GM23338 (cell line): ENCODE measurements at regions not wholly inside any gene's neighbourhood (a gene's known extent, or its start where the extent isn't known, plus 50 kb on each side); places are given as distances from the start of the nearest gene placed in this dataset.

Source experiments
- ATAC-seq: fragments of 200-7000 bp; cut with Tn5 transposase; 3 replicates; pipeline ENCODE4 v1.9.1; 2020
- DNase-seq: peaks from one replicate; pipeline ENCODE4 v3.0.0-alpha.2; 2015; ENCODE audit warnings: low spot score
- H2AFZ ChIP-seq: fragments of 200-600 bp; sonication (generic); 2 replicates; pipeline ENCODE4 v1.8.0; 2016; ENCODE audit warnings: antibody characterized with exemption, mild to moderate bottlenecking, moderate library complexity
- H3F3A ChIP-seq: fragments of 200-600 bp; sonication (generic); replicated peaks from 2 replicates; pipeline ENCODE4 v1.8.0; 2017; ENCODE audit warnings: antibody characterized with exemption, mixed run types, low read depth
- H3K27ac ChIP-seq: fragments of 200-600 bp; sonication (generic); 2 replicates; pipeline ENCODE4 v1.6.1; 2016; ENCODE audit warnings: low read depth
- H3K27me3 ChIP-seq: fragments of 200-600 bp; sonication (generic); 2 replicates; pipeline ENCODE4 v1.8.0; 2016; ENCODE audit warnings: mild to moderate bottlenecking, mixed run types, moderate library complexity; ENCODE audit not compliant: insufficient read depth
- H3K36me3 ChIP-seq: fragments of 200-600 bp; sonication (generic); 2 replicates; pipeline ENCODE4 v1.8.0; 2016; ENCODE audit warnings: mild to moderate bottlenecking; ENCODE audit not compliant: insufficient read depth
- H3K4me1 ChIP-seq: fragments of 200-600 bp; sonication (generic); 2 replicates; pipeline ENCODE4 v1.8.0; 2016; ENCODE audit warnings: mild to moderate bottlenecking, moderate library complexity; ENCODE audit not compliant: insufficient read depth
- H3K4me2 ChIP-seq: fragments of 200-600 bp; sonication (generic); 2 replicates; pipeline ENCODE4 v1.7.1; 2017; ENCODE audit warnings: mixed run types
- H3K4me3 ChIP-seq: fragments of 200-600 bp; sonication (generic); 2 replicates; pipeline ENCODE4 v1.6.1; 2016; ENCODE audit warnings: mixed run types
- H3K79me2 ChIP-seq: fragments of 200-600 bp; sonication (generic); replicated peaks from 2 replicates; pipeline ENCODE4 v1.8.0; 2017; ENCODE audit warnings: mild to moderate bottlenecking; ENCODE audit not compliant: insufficient read depth
- H3K9me2 ChIP-seq: fragments of 200-600 bp; sonication (generic); 2 replicates; pipeline ENCODE4 v1.8.0; 2017; ENCODE audit not compliant: insufficient read depth
- H4K20me1 ChIP-seq: fragments of 200-600 bp; sonication (generic); replicated peaks from 2 replicates; pipeline ENCODE4 v1.8.0; 2017; ENCODE audit warnings: mild to moderate bottlenecking; ENCODE audit not compliant: insufficient read depth
- H3K27ac Mint-ChIP-seq: 2 replicates; pipeline ENCODE4 v1.8.0; 2020; ENCODE audit warnings: inconsistent platforms, mild to moderate bottlenecking, moderate library complexity, mixed read lengths
- H3K27me3 Mint-ChIP-seq: 3 replicates; pipeline ENCODE4 v1.8.0; 2022; ENCODE audit warnings: low read depth, mild to moderate bottlenecking, moderate library complexity, mixed read lengths, inconsistent platforms; ENCODE audit not compliant: insufficient read depth, poor library complexity
- H3K36me3 Mint-ChIP-seq: 3 replicates; pipeline ENCODE4 v1.8.0; 2021; ENCODE audit warnings: low read depth, mild to moderate bottlenecking, inconsistent platforms, moderate library complexity, mixed read lengths
- H3K4me1 Mint-ChIP-seq: 3 replicates; pipeline ENCODE4 v1.8.0; 2020; ENCODE audit warnings: mild to moderate bottlenecking, inconsistent platforms, mixed read lengths
- H3K4me3 Mint-ChIP-seq: 3 replicates; pipeline ENCODE4 v1.8.0; 2021; ENCODE audit warnings: moderate library complexity, mild to moderate bottlenecking, inconsistent platforms, mixed read lengths
- H3K9me3 Mint-ChIP-seq: 3 replicates; pipeline ENCODE4 v1.8.0; 2020; ENCODE audit warnings: moderate library complexity, mild to moderate bottlenecking, inconsistent platforms, mixed read lengths
- CREB1 ChIP-seq: fragments of 250-450 bp; sonication (Bioruptor Pico); IDR thresholded peaks from 2 replicates; pipeline ENCODE4 v1.5.0; 2020; ENCODE audit warnings: low read depth, mild to moderate bottlenecking, moderate library complexity
- CTCF ChIP-seq, 2 experiments: fragments of 200-600 bp in 1 of 2; sonication (generic) in 1 of 2; conservative IDR thresholded peaks; 2 replicates each; pipeline versions ENCODE4 v1.5.1 to v1.6.1; 2016 to 2017; ENCODE audit warnings: antibody characterized with exemption in 2 of 2, low read depth in 2 of 2, mild to moderate bottlenecking in 2 of 2, moderate library complexity in 1 of 2
- ETS1 ChIP-seq: IDR thresholded peaks from 2 replicates; pipeline ENCODE4 v1.6.1; 2016; ENCODE audit warnings: antibody characterized with exemption
- EZH2 ChIP-seq: fragments of 200-600 bp; sonication (generic); IDR thresholded peaks from one replicate; pipeline ENCODE4 v1.8.0; 2017; ENCODE audit warnings: antibody characterized with exemption, mild to moderate bottlenecking, low read depth; ENCODE audit not compliant: unreplicated experiment
- NANOG ChIP-seq: IDR thresholded peaks from 2 replicates; pipeline ENCODE4 v1.6.1; 2016; ENCODE audit warnings: antibody characterized with exemption, borderline replicate concordance
- POLR2AphosphoS5 ChIP-seq: IDR thresholded peaks from 2 replicates; pipeline ENCODE4 v1.6.1; 2016; ENCODE audit warnings: antibody characterized with exemption, low read depth
- REST ChIP-seq: IDR thresholded peaks from one replicate; pipeline ENCODE4 v1.6.1; 2018; ENCODE audit warnings: antibody characterized with exemption; ENCODE audit not compliant: unreplicated experiment
- ZNF114 ChIP-seq: fragments of 250-450 bp; sonication (Bioruptor Pico); IDR thresholded peaks from 2 replicates; pipeline ENCODE4 v1.5.0; 2020; ENCODE audit warnings: mild to moderate bottlenecking, moderate library complexity
- ZNF331 ChIP-seq: fragments of 250-450 bp; sonication (Bioruptor Pico); IDR thresholded peaks from 2 replicates; pipeline ENCODE4 v1.5.0; 2020; ENCODE audit warnings: low read depth, mild to moderate bottlenecking, moderate library complexity
- TF ChIP-seq, protein P1 (sequence below): fragments of 250-450 bp; sonication (Bioruptor Pico); IDR thresholded peaks from 2 replicates; pipeline ENCODE4 v1.5.0; 2020; ENCODE audit warnings: mild to moderate bottlenecking, moderate library complexity

DNA sequence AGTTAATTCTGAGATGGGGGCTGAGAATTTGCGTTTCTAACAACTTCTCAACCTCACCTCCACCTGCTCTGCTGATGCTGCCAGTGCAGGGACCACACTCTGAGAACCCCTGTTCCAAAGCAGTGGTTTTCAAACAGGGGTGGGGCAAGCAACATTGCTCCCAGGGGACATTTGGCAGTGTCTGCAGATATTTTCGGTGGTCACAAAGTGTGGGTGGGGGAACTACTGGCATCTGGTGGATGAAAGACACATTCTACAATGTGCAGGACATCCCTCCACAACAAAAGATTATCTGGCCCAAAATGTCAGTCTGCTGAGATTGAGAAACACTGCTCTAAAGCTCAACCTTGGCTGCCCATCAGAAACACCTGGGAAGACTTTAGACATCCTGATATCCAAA lies 188.7 kb upstream of the SATB2 start:
- no peak overlapping the region for H3K4me3 ChIP-seq
- no peak overlapping the region for H3K27ac ChIP-seq
- Mint-ChIP-seq H3K36me3 (no peaks in the 10 kb centered on the region; the same call in 2 of the 3 replicates), H3K27me3 (no peaks in the 10 kb centered on the region), H3K27ac (no peak overlapping the region), H3K9me3 (peaks cover 4% of the 10 kb centered on the region; the same call in 1 of the 3 replicates), H3K4me1 (no peaks in the 10 kb centered on the region), H3K4me3 (no peak overlapping the region)
- no peaks in the 10 kb centered on the region for H3K4me1 ChIP-seq
- no peaks in the 10 kb centered on the region for H3K79me2 ChIP-seq
- ATAC-seq: no peak
- H4K20me1 ChIP-seq: no peaks in the 10 kb centered on the region
- no peaks in the 10 kb centered on the region for H3K9me2 ChIP-seq
- no peak for TF ChIP-seq EZH2
- no peak for TF ChIP-seq ZNF331
- TF ChIP-seq NANOG: no peak
- H3K4me2 ChIP-seq: no peak overlapping the region
- H2AFZ ChIP-seq: no peak overlapping the region
- DNase-seq: no peak
- H3K27me3 ChIP-seq: no peaks in the 10 kb centered on the region
- H3K36me3 ChIP-seq: no peaks in the 10 kb centered on the region
- no peaks in the 10 kb centered on the region for H3F3A ChIP-seq

- H4K20me1 ChIP-seq: no peaks in the 10 kb centered on the region
- 0 out of 2 replicates have a peak, but pooled peaks cover under 1% of the 10 kb centered on the region for H3K9me2 ChIP-seq
- DNase-seq: no peak
- H3K27ac ChIP-seq: no peak overlapping the region
- H3K4me3 Mint-ChIP-seq: no peak overlapping the region
- H3K79me2 ChIP-seq: no peaks in the 10 kb centered on the region
- H3K27me3 ChIP-seq: no peaks in the 10 kb centered on the region
- H3K27me3 Mint-ChIP-seq: peaks cover 2% of the 10 kb centered on the region
- ATAC-seq: no peak
- H3K36me3 Mint-ChIP-seq: no peaks in the 10 kb centered on the region
- no peak overlapping the region for H3K27ac Mint-ChIP-seq
- H3F3A ChIP-seq: no peaks in the 10 kb centered on the region
- H3K4me3 ChIP-seq: no peak overlapping the region
- no peaks in the 10 kb centered on the region for H3K36me3 ChIP-seq
- no peak overlapping the region for H3K4me2 ChIP-seq
- no peak overlapping the region for H2AFZ ChIP-seq
- H3K4me1 ChIP-seq: 0 out of 2 replicates have a peak, but pooled peaks cover 6% of the 10 kb centered on the region
- H3K9me3 Mint-ChIP-seq: no peaks in the 10 kb centered on the region
- peaks cover 20% of the 10 kb centered on the region for H3K4me1 Mint-ChIP-seq
- TF ChIP-seq POLR2AphosphoS5: no peak
- TF ChIP-seq NANOG: no peak
- no peak for TF ChIP-seq REST
- TF ChIP-seq ZNF331: no peak
- no peak for TF ChIP-seq ZNF114 (CRISPR knock-in tag)
- TF ChIP-seq ETS1: no peak
- no peak for TF ChIP-seq EZH2
- TF ChIP-seq, protein P1, sequence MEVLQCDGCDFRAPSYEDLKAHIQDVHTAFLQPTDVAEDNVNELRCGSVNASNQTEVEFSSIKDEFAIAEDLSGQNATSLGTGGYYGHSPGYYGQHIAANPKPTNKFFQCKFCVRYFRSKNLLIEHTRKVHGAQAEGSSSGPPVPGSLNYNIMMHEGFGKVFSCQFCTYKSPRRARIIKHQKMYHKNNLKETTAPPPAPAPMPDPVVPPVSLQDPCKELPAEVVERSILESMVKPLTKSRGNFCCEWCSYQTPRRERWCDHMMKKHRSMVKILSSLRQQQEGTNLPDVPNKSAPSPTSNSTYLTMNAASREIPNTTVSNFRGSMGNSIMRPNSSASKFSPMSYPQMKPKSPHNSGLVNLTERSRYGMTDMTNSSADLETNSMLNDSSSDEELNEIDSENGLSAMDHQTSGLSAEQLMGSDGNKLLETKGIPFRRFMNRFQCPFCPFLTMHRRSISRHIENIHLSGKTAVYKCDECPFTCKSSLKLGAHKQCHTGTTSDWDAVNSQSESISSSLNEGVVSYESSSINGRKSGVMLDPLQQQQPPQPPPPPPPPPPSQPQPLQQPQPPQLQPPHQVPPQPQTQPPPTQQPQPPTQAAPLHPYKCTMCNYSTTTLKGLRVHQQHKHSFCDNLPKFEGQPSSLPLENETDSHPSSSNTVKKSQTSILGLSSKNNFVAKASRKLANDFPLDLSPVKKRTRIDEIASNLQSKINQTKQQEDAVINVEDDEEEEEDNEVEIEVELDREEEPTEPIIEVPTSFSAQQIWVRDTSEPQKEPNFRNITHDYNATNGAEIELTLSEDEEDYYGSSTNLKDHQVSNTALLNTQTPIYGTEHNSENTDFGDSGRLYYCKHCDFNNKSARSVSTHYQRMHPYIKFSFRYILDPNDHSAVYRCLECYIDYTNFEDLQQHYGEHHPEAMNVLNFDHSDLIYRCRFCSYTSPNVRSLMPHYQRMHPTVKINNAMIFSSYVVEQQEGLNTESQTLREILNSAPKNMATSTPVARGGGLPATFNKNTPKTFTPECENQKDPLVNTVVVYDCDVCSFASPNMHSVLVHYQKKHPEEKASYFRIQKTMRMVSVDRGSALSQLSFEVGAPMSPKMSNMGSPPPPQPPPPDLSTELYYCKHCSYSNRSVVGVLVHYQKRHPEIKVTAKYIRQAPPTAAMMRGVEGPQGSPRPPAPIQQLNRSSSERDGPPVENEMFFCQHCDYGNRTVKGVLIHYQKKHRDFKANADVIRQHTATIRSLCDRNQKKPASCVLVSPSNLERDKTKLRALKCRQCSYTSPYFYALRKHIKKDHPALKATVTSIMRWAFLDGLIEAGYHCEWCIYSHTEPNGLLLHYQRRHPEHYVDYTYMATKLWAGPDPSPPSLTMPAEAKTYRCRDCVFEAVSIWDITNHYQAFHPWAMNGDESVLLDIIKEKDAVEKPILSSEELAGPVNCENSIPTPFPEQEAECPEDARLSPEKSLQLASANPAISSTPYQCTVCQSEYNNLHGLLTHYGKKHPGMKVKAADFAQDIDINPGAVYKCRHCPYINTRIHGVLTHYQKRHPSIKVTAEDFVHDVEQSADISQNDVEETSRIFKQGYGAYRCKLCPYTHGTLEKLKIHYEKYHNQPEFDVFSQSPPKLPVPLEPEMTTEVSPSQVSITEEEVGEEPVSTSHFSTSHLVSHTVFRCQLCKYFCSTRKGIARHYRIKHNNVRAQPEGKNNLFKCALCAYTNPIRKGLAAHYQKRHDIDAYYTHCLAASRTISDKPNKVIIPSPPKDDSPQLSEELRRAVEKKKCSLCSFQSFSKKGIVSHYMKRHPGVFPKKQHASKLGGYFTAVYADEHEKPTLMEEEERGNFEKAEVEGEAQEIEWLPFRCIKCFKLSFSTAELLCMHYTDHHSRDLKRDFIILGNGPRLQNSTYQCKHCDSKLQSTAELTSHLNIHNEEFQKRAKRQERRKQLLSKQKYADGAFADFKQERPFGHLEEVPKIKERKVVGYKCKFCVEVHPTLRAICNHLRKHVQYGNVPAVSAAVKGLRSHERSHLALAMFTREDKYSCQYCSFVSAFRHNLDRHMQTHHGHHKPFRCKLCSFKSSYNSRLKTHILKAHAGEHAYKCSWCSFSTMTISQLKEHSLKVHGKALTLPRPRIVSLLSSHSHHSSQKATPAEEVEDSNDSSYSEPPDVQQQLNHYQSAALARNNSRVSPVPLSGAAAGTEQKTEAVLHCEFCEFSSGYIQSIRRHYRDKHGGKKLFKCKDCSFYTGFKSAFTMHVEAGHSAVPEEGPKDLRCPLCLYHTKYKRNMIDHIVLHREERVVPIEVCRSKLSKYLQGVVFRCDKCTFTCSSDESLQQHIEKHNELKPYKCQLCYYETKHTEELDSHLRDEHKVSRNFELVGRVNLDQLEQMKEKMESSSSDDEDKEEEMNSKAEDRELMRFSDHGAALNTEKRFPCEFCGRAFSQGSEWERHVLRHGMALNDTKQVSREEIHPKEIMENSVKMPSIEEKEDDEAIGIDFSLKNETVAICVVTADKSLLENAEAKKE (CRISPR knock-in tag): no peak
- TF ChIP-seq CREB1 (CRISPR knock-in tag): no peak
- no peak for TF ChIP-seq CTCF (conservative IDR thresholded peaks at IDR 0.05; ENCODE audit: low read depth in 2 of 2)
These were observed 173.4 kb upstream of the SATB2 start for GRCh38 chr2:199631129-199631528.
